NCI-H2227 (cell line): ENCODE measurements at regions not wholly inside any gene's neighbourhood (a gene's known extent, or its start where the extent isn't known, plus 50 kb on each side); places are given as distances from the start of the nearest gene placed in this dataset.

Experiments used
- DNase-seq: peaks from one replicate; lab custom pipeline; 2025; ENCODE audit not compliant: unreplicated experiment; lab: John Stamatoyannopoulos, UW

GRCh38 chr11:111098091-111098490 is 147.4 kb upstream of the POU2AF2 start:
- DNase-seq: no peak

DNA sequence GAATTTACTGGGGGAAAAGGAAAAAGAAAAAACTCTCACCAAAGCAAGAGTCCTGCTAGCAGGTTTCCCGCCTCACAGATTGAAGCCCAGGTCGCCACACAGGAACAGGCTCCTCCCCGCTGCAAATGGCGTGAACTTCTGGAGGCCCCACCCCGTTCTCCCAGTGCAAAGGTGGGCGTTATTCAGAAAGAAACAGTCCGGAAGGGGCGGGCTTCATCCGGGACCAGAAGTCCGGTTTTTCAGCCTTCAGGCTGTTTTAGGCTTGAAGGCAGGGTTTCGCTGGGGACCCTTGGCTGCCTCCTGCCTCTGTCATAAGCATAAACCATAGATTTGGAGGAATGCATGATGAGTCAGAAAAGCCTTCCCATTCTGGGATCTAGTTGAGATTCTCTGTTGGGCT is 148.3 kb upstream of the POU2AF2 start:
- peak; percentile 68 for DNase-seq

GRCh38 chr11:111095327-111095726 is 150.2 kb upstream of the POU2AF2 start:
- no peak for DNase-seq

- no peak for DNase-seq
These were observed 152.5 kb upstream of the POU2AF2 start for GRCh38 chr11:111093061-111093460.

DNA sequence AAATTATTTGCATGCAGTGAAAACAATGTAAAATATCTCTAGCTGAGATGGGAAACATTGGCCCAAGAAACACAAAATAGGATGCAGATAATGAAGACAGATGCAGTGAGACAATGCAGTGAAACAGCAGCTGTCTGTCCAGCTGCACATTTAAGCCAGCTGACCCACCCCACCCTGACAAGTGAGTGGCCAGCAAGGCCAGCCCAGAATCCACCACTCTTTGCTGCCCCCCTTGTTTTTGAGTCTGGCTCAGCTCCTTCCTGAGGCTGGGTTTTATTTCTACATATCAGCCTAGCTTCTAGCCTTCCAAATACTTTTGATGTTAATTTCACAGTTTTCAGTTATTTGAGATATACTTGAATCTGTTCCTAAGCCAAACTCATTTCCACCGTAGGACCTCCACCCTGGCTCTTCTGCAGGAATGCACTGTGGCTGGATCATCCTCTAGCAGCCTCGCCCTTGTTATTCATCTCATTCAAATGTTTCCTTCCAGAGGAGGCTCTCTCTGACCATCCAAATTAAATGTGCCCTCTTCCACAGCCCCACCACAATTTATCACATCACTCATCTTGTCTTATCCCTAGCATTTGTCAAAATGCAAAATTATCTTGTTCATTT is 154.1 kb upstream of the POU2AF2 start:
- DNase-seq: no peak

DNA sequence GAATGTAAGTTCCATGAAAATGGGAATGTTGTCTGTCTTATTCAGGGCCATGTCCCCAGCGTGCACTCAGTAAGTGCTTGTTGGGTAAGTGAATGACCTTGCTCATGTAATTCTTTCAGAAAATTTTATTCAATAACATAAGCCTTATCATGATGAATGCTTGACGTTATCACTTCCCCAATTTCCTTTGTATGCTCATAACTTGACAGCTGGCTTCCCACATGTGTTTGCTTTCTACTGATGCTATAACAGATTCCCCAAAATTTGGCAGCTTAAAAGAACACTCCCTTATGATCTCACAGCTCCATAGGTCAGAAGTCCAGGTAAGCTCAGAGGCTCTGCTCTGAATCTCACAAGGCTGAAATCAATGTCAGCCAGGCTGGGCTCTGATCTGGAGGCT is 155.8 kb upstream of the POU2AF2 start:
- no peak for DNase-seq

- no peak for DNase-seq
These were observed 156.6 kb upstream of the POU2AF2 start for GRCh38 chr11:111088847-111089355.

- DNase-seq: no peak
These were observed 159.5 kb upstream of the POU2AF2 start for GRCh38 chr11:111086058-111086457.

- DNase-seq: no peak
These were observed 162.9 kb upstream of the POU2AF2 start for GRCh38 chr11:111082664-111083063.

DNA sequence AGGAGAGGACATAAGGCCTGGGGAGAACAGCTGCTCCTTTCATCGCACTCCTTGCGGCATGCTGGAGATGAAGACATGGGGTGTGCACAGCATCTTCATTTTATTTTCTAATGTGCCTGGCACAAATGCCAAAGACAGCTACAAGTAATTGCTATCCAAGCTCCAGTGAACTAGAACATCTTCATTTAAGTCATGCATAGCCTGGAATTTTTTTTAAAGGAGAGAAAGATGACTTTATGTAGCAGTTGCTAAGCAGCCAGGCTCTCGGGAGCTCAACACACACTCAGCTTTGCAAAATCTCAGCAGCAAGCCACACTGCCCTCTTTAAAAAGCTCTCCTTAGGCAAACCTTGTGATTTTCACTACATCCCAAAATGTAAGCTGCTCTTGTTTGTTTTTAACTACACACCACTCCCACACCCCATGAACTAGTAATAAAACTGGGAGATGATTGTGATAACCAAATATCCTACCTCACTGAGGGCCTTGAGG is 164.5 kb upstream of the POU2AF2 start:
- peak; percentile 11 for DNase-seq

DNA sequence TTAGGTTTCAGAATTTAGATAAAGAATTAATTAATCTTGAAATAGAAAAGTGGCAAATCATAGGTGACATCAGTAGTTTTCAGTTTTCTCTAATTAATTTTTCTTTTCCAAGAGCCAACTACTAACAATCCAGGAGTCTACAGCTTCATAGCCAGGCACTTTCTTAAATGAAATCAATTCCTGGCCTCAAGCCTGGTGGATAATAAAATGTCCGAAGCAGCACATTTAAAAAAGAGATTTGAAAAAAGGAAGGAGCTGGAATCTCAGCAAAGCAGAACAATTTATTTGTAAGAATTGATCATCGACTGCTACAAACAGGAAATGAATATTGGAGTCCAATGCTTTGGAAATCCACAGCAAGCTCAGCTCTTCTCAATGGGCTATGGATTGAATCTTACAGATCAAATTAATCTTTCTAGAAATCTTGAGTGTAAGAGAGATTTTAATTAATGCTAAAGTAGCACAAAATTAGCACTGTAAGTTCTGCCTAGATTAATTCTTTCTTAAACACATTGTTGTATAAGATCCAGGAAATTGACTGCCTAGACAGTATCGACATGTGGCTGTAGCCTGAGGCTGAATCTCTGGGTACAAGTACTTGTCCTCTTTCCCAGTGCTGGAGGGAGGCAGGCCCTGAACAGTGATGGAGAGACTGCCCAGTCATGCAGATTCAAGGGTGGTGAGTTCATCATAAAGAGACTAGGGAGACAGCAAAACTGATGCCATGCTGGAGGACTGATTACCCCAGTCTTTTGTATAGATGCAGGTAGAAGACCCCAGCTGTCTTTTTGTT is 167.8 kb upstream of the POU2AF2 start:
- DNase-seq: no peak

- DNase-seq: no peak
These were observed 176.5 kb upstream of the POU2AF2 start for GRCh38 chr11:111069066-111069465.

- DNase-seq: no peak
These were observed 177.5 kb upstream of the POU2AF2 start for GRCh38 chr11:111067994-111068393.

DNA sequence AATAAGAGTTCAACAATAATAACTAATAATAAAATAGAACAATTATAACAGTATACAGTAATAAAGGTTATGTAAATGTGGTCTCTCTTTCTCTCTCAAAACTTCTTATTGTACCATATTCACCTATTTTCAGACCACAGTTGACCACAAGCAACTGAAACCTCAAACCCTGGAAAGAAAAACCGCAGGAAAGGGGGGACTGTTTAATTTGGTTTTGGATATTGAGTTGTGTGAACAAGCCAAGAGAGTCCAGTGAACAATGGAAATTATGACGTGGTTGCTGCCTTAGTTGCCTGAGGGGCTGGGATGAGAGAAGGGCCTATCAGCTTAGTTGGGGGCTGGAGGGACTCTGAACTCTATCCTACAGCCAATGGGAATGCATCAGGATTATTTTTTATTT is 178.7 kb upstream of the POU2AF2 start:
- no peak for DNase-seq

DNA sequence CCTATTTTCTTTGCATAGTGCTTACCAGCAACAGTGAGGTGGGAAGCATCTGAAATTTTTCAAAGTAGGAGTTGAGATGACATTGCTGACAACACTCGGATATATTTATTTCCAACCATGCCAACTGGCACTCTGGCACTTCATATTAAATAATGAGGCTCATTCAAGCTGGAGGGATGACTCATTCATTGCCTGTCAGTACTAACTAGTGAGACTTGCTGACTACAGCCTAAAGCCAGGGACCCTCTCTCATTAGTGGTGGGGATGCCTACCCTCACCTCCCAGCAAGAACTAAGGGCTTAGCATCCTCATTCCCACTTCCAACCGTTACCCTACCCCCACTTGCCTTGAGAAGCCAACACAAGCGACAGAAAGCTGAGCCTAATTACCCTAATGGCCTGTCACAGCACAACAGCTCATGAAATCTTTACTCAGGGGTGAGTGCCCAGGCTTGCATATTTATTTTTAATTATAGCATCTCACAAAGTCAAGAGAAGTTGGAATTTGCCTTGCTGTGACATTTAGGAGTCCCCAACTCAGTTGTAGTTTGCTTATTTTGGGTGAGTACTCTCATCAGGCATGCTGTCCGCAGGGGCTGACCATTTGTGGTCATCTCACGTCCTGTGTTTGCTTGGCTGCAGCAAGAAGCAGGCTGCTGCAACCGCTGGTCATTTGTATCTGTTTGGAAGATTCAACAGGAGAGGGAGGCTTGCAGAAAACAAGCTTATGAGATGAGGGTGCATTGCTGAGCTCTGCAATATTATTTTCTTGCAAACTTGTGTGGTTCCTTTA is 181.6 kb upstream of the POU2AF2 start:
- no peak for DNase-seq

DNA sequence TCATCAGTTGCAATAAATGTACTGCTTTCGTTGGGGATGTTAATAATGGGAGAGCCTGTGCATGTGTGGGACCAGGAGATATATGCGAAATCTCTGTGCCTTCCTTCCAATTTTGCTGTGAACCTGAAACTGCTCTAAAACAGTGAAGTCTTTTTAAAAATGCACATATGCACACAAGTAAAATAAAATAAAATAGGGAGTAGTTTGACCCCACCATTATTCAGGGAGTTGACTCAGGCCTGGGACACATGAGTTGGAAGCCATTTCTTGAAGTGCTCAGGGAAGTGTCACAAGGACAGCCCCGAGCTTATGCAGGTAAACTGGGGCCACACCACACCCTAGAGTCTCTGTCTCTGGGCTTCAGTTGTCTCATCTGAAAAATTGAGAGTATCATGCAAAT is 183.1 kb upstream of the POU2AF2 start:
- DNase-seq: no peak

- DNase-seq: no peak
These were observed 185.8 kb upstream of the POU2AF2 start for GRCh38 chr11:111059726-111060125.

DNA sequence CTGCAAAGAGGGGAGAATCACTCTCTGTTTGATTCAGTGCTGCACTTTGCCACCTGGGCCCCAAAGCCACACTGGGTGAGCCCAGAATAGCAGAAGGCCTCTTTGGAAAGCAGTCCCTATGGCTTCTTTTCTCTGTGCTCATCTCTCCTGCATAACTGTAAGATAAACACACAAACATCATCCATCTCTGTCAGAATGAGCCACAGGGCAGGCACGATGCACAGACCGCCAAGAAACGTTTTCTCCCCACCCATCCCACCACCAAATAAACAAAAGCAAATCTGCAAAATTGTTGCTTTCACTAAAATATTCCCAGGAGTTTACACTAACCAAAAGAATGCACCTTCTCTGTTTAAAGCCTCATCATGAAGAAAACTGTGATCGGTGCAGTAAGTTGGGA is 196.4 kb upstream of the POU2AF2 start:
- DNase-seq: no peak

DNA sequence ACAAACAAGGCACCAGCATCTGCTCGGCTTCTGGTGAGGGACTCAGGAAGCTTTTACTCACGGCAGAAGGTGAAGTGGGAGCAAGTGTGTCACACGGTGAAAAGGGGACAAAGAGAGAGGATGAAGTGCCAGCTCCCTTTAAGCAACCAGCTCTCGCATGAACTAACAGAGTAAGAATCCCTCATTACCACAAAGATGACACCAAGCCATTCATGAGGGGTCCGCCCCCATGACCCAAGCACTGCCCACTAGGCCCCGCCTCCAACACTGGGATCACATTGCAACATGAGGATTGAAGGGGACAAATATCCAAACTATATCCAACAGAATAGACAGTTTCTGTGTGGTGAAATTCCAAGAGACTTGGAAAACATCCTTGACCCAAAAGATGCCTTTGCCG is 198.2 kb upstream of the POU2AF2 start:
- peak; percentile 2 for DNase-seq

DNA sequence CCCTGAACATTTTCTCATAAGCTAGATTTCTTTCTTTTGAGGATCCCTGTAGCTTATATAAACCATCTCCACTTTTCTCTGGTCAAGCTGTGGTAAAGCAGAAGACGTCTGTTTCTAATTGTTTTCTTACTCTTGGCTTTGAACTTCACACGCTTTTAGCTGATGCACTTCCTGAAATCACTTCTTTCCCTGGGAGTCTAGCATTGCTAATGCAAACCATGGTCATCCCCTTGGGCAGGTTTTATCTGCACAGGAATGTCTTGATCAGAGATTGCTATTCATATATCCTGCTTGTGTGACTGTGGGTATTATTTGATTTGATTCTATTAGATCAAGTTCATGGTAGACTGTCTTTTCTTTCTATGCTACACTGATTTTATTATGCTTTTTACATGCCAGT is 199.2 kb upstream of the POU2AF2 start:
- no peak for DNase-seq

DNA sequence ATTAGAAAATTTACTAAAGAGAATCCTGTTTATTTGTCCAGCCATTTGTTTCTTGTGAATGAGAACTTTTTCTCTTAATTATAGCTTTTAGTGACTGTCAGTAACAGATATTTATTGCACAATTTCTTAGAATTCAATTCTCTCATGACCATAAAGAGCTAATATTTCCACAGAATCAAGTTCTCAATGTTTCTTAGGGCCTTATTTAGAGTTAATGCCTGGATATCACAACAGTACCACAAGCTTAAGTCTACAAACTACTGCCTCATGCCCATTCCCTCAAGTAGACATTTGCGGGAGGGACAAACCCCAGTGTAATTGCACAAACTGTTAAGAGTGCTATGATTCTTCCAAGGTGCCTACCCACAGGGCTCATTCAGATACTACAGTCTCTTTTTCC is 199.7 kb upstream of the POU2AF2 start:
- no peak for DNase-seq

GRCh38 chr11:111045407-111045803 is 200.1 kb upstream of the POU2AF2 start:
- DNase-seq: no peak
